HG02798 (cell line): ENCODE measurements at regions not wholly inside any gene's neighbourhood (a gene's known extent, or its start where the extent isn't known, plus 50 kb on each side); places are given as distances from the start of the nearest gene placed in this dataset.
"Not testable (repeated sequence)": the region's sequence is repeated elsewhere in the genome, so short reads cannot be mapped to it uniquely, and the experiment has no call there.

Experiments
- ATAC-seq: cut with Tn5 transposase; IDR thresholded peaks from one replicate; pipeline ENCODE4 v1.9.1; 2021; ENCODE audit warnings: mild to moderate bottlenecking; ENCODE audit not compliant: unreplicated experiment, poor library complexity

DNA sequence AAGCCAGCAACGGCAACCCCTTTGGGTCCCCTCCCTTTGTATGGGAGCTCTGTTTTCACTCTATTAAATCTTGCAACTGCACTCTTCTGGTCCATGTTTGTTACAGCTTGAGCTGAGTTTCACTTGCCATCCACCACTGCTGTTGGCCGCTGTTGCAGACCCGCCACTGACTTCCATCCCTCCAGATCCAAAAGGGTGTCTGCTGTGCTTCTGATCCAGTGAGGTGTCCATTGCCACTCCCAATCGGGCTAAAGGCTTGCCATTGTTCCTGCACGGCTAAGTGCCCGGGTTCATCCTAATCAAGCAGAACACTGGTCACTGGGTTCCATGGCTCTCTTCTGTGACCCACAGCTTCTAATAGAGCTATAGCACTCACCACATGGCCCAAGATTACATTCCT lies 615.1 kb downstream of the CETN3 start:
- ATAC-seq: not testable (repeated sequence)

DNA sequence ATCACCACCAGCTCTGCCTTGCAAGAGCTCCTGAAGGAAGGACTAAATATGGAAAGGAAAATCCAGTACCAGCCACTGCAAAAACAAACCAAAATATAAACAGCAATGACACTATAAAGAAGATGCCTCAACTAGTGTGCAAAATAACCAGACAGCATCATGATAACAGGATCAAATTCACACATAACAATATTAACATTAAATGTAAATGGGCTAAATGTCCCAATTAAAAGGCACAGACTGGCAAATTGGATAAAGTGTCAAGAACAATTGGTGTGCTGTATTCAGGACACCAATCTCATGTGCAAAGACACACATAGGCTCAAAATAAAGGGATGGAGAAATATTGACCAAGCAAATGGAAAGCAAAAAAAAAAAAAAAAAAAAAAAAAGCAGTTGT lies 629.8 kb downstream of the CETN3 start:
- ATAC-seq: not testable (repeated sequence)

DNA sequence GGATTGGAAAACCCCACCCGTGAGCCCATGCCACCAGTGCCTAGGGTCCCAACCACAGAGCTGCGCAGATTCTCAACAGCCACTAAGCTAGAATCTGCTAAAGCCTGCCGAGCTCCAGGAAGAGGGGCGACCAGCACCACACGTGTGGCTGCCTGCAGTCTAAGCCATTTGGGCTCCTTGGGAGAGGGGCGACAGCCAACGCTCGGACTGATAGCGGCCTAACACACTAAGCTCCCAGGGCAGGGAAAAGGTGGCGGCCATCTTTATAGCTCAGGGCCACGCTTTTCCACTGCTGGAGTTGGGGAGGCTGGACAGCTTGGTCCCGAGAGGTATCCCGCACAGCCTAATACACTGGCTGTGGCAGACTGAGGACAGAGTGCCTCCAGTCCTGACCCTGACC lies 631.8 kb downstream of the CETN3 start:
- ATAC-seq: no peak

DNA sequence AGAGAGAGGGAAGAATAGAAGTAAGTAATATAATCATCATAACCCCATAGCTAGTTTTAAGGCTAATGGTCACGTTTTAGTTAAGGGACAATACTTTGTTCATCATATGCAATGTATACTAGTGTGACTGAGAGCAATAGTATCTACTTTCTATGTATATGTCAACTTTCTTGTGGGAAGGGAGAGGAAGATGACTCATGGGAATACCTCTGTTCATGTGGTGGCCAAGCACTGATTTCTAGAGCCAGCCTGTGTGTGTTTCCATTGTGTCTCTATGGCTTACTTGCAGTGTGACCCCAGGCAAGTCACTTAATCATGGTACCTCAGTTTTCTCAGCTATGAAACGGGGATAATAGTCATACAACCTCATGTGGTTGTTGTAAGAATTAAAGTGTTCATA lies 639.6 kb downstream of the CETN3 start:
- no peak for ATAC-seq

DNA sequence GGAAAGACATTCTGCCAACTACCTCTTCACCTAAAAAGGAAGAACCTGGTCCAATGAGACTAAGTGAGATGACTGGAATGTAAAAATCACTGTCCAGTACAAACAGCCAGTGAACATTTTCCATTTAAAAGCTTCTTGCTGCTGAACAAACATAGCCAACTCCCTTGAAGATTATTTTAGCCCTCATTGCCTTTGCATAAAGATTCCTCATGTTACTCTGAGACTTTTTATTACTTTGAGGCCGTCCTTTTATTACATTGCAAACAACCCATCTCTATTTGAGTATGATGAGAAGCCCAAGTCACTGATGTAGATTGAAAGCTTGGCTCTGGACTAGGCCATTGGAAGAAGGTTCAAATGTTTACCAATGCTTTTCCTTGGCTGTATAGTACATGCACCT lies 649.8 kb downstream of the CETN3 start:
- ATAC-seq: no peak

DNA sequence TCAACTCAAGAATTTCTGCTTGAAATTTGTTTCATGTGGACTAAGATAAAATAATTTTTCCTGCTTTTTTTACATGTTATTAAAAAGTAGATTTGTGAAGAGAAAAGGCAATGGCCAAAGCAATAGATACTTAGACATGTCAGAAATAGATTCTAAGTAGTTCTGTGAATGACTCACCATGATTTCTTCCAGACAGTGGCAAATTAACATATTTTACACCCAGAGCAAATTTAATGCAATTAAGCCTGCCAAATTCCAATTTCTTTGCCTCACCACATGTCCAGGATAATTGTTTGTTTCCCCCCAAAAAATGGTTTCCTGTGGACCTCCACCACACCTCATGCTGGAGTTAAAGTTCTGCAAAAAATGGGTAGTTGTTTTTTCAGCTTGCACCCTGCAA lies 651.4 kb downstream of the CETN3 start:
- no peak for ATAC-seq

DNA sequence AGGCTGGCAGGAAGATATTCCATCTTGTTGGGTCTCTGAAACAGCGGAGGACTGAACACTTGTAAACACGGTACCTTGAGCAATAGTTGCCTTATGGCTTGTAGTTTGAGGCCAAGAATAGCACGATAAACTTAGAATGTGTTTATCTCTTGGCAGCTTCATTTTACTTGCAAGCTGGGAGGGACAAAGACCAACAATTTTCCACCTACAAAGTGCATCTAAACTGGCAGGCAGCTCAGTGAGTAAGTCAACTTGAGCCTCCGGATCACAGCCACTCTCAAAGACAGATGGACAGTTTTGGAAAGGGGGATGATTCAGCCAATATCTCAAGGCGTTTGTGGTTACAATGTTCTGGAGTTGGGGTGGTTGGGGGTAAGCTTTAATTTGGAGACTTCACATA lies 652.6 kb downstream of the CETN3 start:
- no peak for ATAC-seq

DNA sequence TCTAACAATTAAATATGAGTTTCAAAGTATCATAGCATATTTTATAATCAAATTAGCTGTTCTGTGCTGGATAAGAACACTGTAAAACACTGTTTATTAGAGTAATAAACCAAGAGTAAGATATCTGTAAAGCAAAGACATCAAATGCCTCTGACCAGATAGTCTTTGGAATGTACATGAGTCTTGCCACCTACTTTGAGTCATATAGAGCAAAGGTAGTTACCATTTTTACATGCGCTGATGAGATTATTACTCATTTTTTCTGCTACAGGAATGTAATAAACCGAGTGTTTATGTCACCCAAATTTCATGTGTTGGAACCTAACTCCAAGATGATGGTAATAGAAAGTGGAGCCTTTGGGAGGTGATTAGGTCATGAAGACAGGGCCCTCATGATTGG lies 654.5 kb downstream of the CETN3 start:
- ATAC-seq: no peak

DNA sequence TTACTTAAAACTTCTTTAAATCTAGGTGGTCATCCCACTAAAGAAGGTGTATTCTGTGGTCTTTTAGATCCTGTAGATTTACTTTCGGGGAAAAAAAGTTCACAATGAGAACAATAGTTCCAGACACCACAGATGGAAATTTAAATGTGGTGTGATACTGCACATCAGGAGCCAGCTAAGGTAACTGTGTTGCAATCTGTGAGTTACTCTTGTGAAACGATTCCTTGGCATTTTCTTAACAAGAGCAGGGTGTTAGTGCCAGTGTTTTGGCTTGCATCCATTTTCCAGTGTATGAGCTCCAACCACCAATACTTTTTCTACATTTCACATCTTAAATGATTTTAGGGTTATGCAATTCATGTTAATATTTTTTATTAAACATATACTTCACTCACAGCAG lies 674.5 kb downstream of the CETN3 start:
- ATAC-seq: no peak

DNA sequence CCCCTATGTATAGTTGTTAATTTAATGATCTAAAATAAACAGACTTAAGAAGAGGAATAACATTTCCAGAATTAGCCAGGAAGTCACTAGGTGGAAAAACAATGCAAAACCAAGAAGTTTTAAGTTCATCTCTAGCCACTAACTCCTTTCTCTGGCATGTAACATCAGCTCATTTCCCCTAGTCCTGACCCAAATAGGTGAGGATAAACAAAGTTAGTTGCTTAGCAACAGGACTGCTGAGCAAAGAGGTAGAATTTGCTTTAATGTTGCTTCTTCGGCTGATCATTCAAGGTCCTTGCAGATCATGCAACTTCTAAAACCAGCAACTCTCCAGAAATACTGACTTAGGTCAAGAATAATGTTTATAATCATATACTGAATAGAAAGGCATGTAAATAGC lies 675.8 kb downstream of the CETN3 start:
- ATAC-seq: no peak

DNA sequence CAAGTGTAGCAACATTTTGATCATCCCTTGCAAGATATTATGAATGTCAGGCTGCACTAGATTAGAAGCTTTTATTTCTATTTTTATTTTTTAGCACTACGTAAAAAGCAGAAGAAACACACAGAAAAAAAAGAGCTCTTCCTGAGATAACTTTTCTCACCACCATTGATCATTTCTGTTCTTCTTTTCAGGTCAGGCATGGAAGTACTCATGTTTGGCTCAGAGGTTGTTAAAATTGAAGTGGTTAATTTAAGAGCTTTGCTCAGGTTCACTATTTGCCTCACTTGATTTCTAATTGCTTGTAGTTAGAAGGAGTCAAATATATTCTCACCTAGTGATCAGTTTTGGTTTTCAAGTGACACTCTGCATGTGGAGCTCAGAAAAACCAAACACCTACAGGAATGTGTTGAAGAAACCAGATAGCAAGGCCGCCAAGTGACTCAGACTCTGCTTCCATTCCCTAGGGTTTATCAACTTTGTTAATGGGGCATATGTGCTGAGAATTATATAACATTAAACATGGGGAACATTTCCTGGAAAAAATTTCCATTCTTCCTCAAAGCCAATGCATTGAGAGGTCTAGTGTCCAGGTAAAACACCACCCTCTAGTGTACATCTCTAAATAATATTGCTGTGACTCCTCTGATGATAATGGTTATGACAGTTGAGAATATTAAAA lies 679.8 kb downstream of the CETN3 start:
- ATAC-seq: peak; percentile 48

DNA sequence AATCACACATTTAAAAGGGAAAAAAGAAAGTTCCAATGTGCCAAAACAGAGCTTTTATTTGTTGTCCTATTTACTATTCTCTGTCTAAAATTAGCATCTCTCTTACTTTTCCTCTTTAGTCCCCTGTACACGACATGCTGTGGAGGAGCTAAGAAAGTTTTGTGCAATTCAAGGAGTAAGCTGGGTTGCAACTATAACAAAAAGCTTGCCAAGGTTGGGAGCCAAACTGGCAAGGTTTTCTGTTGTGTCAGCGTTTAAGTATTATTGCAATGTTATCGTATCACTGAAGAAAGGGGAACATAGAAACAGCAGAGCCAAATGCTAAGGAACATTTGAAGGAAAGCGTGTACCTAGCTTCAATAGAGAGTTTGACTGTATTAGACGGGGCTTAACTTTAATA lies 680.8 kb downstream of the CETN3 start:
- no peak for ATAC-seq

DNA sequence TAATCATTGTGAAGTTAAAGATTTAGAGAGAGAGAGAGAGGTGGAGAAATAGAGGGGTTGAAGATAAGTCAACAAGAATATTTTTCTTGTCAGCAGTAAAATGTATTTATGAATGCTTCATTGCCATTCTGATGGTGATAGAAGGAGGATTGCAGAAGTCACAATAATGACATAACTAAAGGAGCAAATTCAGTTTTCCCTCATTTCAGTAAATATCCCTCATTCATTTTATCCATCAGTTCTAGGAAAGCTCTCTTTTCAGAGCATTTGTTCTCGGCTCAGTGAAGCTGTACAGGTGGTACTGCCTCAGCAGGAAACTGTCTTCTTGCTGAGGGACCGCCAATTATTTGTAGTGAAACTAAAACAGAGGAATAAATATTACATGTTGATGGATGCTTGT lies 681.4 kb downstream of the CETN3 start:
- no peak for ATAC-seq

DNA sequence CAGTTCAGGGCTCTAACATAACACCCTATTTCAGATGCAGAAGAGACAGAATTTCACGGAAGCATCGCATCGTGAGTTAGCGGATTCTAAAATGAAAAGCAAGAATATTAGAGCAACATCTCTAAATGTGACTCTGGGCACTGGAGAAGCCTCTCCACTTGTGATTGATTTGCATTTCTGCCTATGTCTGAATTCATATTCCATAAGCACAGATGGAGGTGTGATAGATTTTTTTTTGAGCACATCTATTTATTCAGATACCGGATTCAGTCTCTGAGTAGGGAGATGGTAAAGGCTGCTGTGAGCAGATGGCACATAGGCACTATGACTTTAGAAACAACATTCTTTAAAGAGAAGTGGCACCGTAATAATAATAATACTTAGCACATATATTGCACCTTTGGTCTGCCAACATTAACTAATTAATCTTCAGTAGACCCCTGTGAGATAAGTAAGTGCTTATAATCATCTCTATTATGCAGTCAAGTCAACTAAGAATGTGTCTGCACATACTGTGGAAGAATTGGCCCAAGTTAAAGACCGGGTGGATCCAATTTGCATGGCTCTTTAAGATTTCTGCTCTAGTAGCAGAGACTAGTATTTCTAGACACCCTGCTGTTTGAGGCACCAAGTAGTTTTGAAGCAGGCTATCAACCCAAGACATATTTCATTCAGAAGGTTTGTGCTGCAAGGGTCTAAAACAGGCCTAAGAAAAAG lies 685.0 kb downstream of the CETN3 start:
- no peak for ATAC-seq

DNA sequence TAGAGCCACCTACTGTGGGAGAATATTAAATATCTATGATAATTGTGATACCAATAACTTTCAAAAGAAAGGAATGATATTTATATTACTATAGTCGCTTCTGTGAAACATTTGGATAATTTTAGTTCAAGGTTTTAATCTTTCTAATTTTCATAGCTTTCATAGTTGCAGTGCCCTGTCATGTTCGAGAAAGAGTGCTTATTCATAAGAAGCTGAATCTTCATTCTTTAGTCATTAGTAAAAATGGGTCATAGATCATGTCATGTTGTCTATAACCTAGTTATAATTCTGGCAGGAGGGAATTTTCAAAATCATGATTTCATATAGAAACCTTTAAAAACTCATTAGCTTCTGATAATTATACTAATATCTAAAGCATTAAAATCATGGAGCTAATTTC lies 685.6 kb downstream of the CETN3 start:
- no peak for ATAC-seq

DNA sequence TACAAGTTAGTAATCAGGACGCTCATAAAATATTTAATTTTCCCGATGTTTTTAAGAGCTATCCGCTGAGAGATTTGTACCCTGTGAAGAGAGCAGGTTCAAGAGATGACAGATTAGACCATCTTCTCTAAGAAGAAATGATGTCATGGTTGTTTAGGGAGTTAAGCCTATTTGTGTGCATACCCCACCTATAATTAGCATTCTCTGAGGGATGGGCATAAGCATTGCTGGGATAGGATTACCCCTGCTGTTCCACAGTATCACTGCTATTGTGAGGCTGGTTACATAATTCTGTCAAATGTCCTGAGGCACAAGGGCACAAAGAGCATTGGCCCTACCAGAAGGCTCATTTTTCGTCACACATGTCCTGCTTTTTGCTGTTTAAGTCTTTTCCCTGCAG lies 687.0 kb downstream of the CETN3 start:
- no peak for ATAC-seq

DNA sequence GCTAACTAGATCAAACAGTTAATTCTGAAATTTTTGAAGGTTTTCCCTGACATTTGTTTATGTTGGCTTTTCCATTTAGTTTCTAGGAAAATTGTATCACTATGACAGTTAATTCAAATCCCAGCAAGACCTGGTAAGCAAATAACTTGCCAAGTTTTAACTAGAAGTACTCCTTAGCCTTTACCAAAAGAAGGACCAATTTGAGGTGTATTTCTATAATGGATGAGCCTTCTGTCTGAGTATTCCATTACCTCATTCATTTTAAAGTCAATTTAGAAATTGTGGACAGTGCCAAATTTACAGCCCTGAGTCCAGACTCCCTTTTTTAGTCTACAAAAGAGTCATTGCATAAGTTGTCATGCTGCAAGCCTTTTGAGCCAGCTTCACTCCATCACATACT lies 687.6 kb downstream of the CETN3 start:
- ATAC-seq: no peak

DNA sequence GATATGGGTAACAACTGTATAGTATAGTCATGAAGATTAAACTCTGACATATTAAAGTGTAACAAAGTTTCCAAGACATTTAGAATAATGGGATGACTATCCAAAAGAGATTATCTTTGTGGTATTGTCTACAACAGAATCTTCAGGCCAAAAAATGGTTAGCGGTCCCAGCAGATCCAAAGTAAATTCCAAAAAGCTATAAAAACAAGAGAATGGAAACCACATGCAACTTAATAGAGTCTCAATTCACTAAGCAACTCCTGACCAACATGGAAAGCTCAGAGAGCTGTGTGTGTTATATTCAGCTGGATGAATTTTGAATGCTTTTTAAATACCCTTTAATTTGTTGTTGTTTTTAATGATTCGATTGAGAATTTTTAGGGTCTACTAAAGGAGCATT lies 688.2 kb downstream of the CETN3 start:
- ATAC-seq: no peak

DNA sequence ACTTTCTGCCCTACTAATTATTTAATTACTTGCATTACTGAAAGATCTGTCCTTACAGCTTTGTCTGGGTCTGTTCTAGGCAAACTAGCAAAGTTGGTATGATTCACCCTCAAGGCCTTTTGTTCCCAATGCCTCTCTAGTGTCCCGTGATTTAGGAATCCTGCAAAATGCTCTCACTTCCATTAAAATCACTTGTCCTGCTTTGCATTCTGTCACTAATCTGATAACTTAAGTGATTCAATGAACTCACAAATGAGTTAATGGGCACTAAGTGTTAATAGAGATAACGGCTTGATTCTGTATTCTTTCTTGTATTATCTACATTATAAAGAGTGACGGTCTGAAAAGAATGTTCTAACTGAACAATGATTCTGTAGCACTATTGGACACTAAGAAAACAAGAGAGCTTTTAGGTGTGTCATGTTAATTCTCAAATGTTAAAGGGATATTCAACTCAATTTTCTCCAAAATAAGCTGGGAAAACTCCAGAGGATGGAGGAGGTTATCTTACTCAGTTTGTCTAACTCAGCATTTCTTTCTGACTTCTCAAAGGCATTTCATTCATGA lies 697.3 kb downstream of the CETN3 start:
- no peak for ATAC-seq

DNA sequence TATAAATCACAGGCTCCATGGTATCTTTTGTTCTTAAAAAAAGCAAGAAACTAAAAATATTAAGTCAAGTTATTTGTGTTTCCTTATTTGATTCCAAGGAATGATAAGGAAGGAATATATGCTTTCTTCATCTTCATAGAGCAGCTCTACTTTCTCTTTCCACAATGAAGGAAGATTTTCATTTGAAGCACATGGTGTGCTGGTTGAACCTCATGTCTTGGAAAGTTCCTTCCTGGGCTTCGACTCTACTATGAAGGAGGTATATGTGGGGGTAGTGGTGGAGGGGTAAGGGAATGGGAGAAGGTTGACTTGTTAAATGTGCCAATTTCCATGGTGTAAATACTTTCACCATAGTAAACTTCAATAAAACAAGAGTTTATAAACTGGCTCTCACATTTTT lies 698.0 kb downstream of the CETN3 start:
- no peak for ATAC-seq

DNA sequence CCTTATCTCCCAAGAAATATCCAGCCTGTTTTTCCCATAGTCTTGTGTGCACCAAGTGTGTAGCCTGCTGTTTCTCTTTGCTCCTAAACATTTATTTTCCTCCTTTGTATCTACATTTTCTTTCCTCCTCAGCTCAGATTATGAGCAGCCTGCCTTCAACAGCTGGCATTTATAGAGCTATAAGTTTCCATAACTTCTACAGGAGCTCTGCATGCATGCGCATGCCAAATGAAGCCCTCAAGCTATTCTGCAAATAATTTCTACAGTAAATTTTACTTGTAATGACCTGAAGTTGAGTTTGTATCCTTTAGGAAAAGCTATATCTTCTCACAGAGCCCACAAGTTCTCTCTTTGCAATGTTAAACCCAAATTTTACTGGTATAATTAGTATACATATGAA lies 699.5 kb downstream of the CETN3 start:
- ATAC-seq: no peak

DNA sequence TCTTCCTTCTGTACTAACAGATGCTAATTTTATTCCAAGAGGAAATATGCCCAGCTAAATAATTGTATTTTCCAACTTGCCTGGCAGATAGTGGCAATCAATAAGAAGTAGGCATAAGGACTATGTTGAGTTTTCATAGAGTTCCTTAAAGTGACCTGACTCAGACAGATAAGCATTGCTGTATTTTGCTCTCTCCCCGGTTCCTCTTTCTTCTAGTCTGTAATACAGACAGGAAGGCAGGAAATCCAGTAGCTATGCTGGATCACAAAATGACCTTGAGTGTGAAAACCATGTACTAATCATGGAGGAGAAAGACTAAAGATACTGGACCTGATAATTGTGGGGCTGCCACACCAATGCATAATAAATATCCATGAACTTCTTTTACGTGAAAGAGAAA lies 701.7 kb downstream of the CETN3 start:
- no peak for ATAC-seq
